BE2C (cell line): ENCODE measurements at regions not wholly inside any gene's neighbourhood (a gene's known extent, or its start where the extent isn't known, plus 50 kb on each side); places are given as distances from the start of the nearest gene placed in this dataset.

Experiments used
- DNase-seq: peaks from one replicate; pipeline ENCODE4 v3.0.0-alpha.2; 2020
- H3K27me3 ChIP-seq: fragments of 250-450 bp; sonication (Bioruptor Pico); 2 replicates; pipeline ENCODE4 v1.5.1; 2020; ENCODE audit warnings: mild to moderate bottlenecking
- H3K36me3 ChIP-seq: fragments of 250-450 bp; sonication (Bioruptor Pico); 2 replicates; pipeline ENCODE4 v1.5.1; 2020; ENCODE audit warnings: mild to moderate bottlenecking
- H3K4me1 ChIP-seq: fragments of 250-450 bp; sonication (Bioruptor Pico); 2 replicates; pipeline ENCODE4 v1.5.1; 2020
- H3K4me3 ChIP-seq: 2 replicates; pipeline ENCODE4 v1.5.1; 2011; ENCODE audit warnings: low read depth, low read length
- H3K9me3 ChIP-seq: fragments of 250-450 bp; sonication (Bioruptor Pico); 2 replicates; pipeline ENCODE4 v1.5.1; 2020
- CTCF ChIP-seq: IDR thresholded peaks from 2 replicates; pipeline ENCODE4 v1.5.1; 2012; ENCODE audit warnings: mild to moderate bottlenecking, low read depth, low read length

GRCh38 chr1:93800856-93801255, 78.2 kb downstream of the DNTTIP2 start:
- Histone ChIP-seq H3K4me1 (no peaks in the 10 kb centered on the region; the same call in 1 of the 2 replicates), H3K9me3 (no peaks in the 10 kb centered on the region), H3K4me3 (no peak overlapping the region), H3K36me3 (no peaks in the 10 kb centered on the region), H3K27me3 (no peaks in the 10 kb centered on the region)
- no peak for TF ChIP-seq CTCF
- DNase-seq = no peak

- H3K4me1 ChIP-seq = no peaks in the 10 kb centered on the region
- no peak overlapping the region for H3K4me3 ChIP-seq
- TF ChIP-seq CTCF = no peak
- H3K9me3 ChIP-seq = no peaks in the 10 kb centered on the region
- no peak for DNase-seq
- no peaks in the 10 kb centered on the region for H3K36me3 ChIP-seq
- no peaks in the 10 kb centered on the region for H3K27me3 ChIP-seq
Measured at GRCh38 chr1:93798291-93798690, 80.7 kb downstream of the DNTTIP2 start.

GRCh38 chr1:93784538-93784937, 94.5 kb downstream of the DNTTIP2 start:
- H3K27me3 ChIP-seq = no peaks in the 10 kb centered on the region
- H3K36me3 ChIP-seq = no peaks in the 10 kb centered on the region
- H3K4me1 ChIP-seq = no peaks in the 10 kb centered on the region
- no peaks in the 10 kb centered on the region for H3K9me3 ChIP-seq
- no peak for TF ChIP-seq CTCF
- DNase-seq = no peak
- no peak overlapping the region for H3K4me3 ChIP-seq

- Histone ChIP-seq H3K4me1 (no peaks in the 10 kb centered on the region), H3K36me3 (no peaks in the 10 kb centered on the region), H3K27me3 (no peaks in the 10 kb centered on the region), H3K9me3 (no peaks in the 10 kb centered on the region), H3K4me3 (no peak overlapping the region)
- no peak for DNase-seq
- TF ChIP-seq CTCF = no peak
Measured at GRCh38 chr1:93783876-93784275, 95.1 kb downstream of the DNTTIP2 start.

- TF ChIP-seq CTCF = no peak
- no peaks in the 10 kb centered on the region for H3K4me1 ChIP-seq
- H3K9me3 ChIP-seq = no peaks in the 10 kb centered on the region
- DNase-seq = no peak
- no peaks in the 10 kb centered on the region for H3K36me3 ChIP-seq
- no peaks in the 10 kb centered on the region for H3K27me3 ChIP-seq
- H3K4me3 ChIP-seq = no peak overlapping the region
Measured at GRCh38 chr1:93779540-93780165, 98.0 kb upstream of the BCAR3 start.

GRCh38 chr1:93778457-93778856, 96.8 kb upstream of the BCAR3 start:
- H3K36me3 ChIP-seq = no peaks in the 10 kb centered on the region
- no peaks in the 10 kb centered on the region for H3K27me3 ChIP-seq
- H3K4me3 ChIP-seq = no peak overlapping the region
- no peak for DNase-seq
- no peak for TF ChIP-seq CTCF
- no peaks in the 10 kb centered on the region for H3K4me1 ChIP-seq
- H3K9me3 ChIP-seq = no peaks in the 10 kb centered on the region
